ENCODE measurements at regions not wholly inside any gene's neighbourhood (a gene's known extent, or its start where the extent isn't known, plus 50 kb on each side); places are given as distances from the start of the nearest gene placed in this dataset.

DNA sequence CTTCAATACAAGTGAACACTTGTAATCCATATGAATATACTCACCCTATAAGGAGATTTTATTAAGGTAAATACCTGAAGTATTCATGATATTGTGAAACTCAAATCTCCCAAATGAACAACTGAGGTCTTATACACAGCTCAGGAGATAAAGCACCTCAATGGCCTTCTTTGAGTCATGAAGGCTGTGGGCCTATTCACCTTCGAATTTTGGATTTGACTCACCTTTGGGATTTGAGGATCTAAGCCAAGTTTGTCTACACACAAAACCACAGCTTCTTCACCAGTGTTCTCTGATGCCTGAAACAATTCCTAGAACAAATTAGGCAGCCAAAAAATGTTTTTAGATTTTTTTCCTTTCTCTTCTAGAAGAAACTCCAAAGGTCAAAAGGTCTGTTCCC, 194.1 kb downstream of the NUAK1 start:
- TF ChIP-seq, protein P1, sequence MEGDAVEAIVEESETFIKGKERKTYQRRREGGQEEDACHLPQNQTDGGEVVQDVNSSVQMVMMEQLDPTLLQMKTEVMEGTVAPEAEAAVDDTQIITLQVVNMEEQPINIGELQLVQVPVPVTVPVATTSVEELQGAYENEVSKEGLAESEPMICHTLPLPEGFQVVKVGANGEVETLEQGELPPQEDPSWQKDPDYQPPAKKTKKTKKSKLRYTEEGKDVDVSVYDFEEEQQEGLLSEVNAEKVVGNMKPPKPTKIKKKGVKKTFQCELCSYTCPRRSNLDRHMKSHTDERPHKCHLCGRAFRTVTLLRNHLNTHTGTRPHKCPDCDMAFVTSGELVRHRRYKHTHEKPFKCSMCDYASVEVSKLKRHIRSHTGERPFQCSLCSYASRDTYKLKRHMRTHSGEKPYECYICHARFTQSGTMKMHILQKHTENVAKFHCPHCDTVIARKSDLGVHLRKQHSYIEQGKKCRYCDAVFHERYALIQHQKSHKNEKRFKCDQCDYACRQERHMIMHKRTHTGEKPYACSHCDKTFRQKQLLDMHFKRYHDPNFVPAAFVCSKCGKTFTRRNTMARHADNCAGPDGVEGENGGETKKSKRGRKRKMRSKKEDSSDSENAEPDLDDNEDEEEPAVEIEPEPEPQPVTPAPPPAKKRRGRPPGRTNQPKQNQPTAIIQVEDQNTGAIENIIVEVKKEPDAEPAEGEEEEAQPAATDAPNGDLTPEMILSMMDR (IDR thresholded peaks at IDR 0.05): no peak
- TF ChIP-seq POLR2AphosphoS5 (IDR thresholded peaks at IDR 0.05) (no peak), POLR2A (IDR thresholded peaks at IDR 0.05; ENCODE audit: low read depth) (no peak), EP300 (IDR thresholded peaks at IDR 0.05) (no peak)

Data from esophagus muscularis mucosa (tissue), 4 donors.